GM18868 (cell line): ENCODE measurements at regions not wholly inside any gene's neighbourhood (a gene's known extent, or its start where the extent isn't known, plus 50 kb on each side); places are given as distances from the start of the nearest gene placed in this dataset.
"Not testable (repeated sequence)": the region's sequence is repeated elsewhere in the genome, so short reads cannot be mapped to it uniquely, and the experiment has no call there.

Experiments
- ATAC-seq: cut with Tn5 transposase; IDR thresholded peaks from one replicate; pipeline ENCODE4 v1.9.1; 2021; ENCODE audit warnings: mild to moderate bottlenecking, moderate library complexity; ENCODE audit not compliant: unreplicated experiment

- ATAC-seq = no peak
These were observed 352.0 kb upstream of the KAZN start for GRCh38 chr1:14246471-14246870.

- ATAC-seq = no peak
These were observed 350.8 kb upstream of the KAZN start for GRCh38 chr1:14247666-14248065.

GRCh38 chr1:14251871-14252270 is 346.6 kb upstream of the KAZN start:
- ATAC-seq = no peak

- ATAC-seq = no peak
These were observed 344.8 kb upstream of the KAZN start for GRCh38 chr1:14253676-14254075.

GRCh38 chr1:14254251-14254650 is 344.2 kb upstream of the KAZN start:
- no peak for ATAC-seq

GRCh38 chr1:14255233-14255632 is 343.3 kb upstream of the KAZN start:
- no peak for ATAC-seq

- no peak for ATAC-seq
These were observed 342.8 kb upstream of the KAZN start for GRCh38 chr1:14255711-14256110.

- no peak for ATAC-seq
These were observed 339.2 kb upstream of the KAZN start for GRCh38 chr1:14259191-14259757.

- no peak for ATAC-seq
These were observed 338.0 kb upstream of the KAZN start for GRCh38 chr1:14260480-14260879.

GRCh38 chr1:14261395-14261794 is 337.1 kb upstream of the KAZN start:
- no peak for ATAC-seq

- no peak for ATAC-seq
These were observed 335.8 kb upstream of the KAZN start for GRCh38 chr1:14262637-14263036.

GRCh38 chr1:14263225-14263624 is 335.3 kb upstream of the KAZN start:
- no peak for ATAC-seq

GRCh38 chr1:14263671-14264070 is 334.8 kb upstream of the KAZN start:
- ATAC-seq = no peak

- ATAC-seq = no peak
These were observed 333.0 kb upstream of the KAZN start for GRCh38 chr1:14265495-14265894.

- ATAC-seq = no peak
These were observed 330.5 kb upstream of the KAZN start for GRCh38 chr1:14267991-14268390.

- ATAC-seq = no peak
These were observed 327.7 kb upstream of the KAZN start for GRCh38 chr1:14270821-14271220.

- no peak for ATAC-seq
These were observed 324.7 kb upstream of the KAZN start for GRCh38 chr1:14273811-14274210.

- ATAC-seq = not testable (repeated sequence)
These were observed 318.6 kb upstream of the KAZN start for GRCh38 chr1:14279891-14280290.

GRCh38 chr1:14280909-14281308 is 317.6 kb upstream of the KAZN start:
- no peak for ATAC-seq

- no peak for ATAC-seq
These were observed 317.1 kb upstream of the KAZN start for GRCh38 chr1:14281412-14281811.

- no peak for ATAC-seq
These were observed 315.8 kb upstream of the KAZN start for GRCh38 chr1:14282707-14283106.

GRCh38 chr1:14285238-14285637 is 313.2 kb upstream of the KAZN start:
- ATAC-seq = no peak

- not testable (repeated sequence) for ATAC-seq
These were observed 307.3 kb upstream of the KAZN start for GRCh38 chr1:14291182-14291581.
